Activated CD4-positive, alpha-beta T cell treated with anti-CD3 and anti-CD28 coated beads for 4 hours (primary cell): ENCODE measurements at regions not wholly inside any gene's neighbourhood (a gene's known extent, or its start where the extent isn't known, plus 50 kb on each side); places are given as distances from the start of the nearest gene placed in this dataset.

Source experiments
- DNase-seq, 2 donors: peaks; one replicate each; pipeline ENCODE4 v3.0.0-alpha.2; 2020

GRCh38 chr1:184221087-184221486 lies 165.7 kb upstream of the C1orf21 start:
- DNase-seq: no peak

GRCh38 chr1:184222652-184223052 lies 164.2 kb upstream of the C1orf21 start:
- peak; percentile 12 to 40 for DNase-seq

GRCh38 chr1:184223216-184223615 lies 163.6 kb upstream of the C1orf21 start:
- DNase-seq: no peak

- no peak for DNase-seq
Observed at GRCh38 chr1:184225283-184226099, 161.3 kb upstream of the C1orf21 start.

- no peak for DNase-seq
Observed at GRCh38 chr1:184226100-184226487, 160.7 kb upstream of the C1orf21 start.

- no peak for DNase-seq
Observed at GRCh38 chr1:184228558-184228957, 158.3 kb upstream of the C1orf21 start.

- no peak for DNase-seq
Observed at GRCh38 chr1:184237588-184237987, 149.2 kb upstream of the C1orf21 start.

- no peak for DNase-seq
Observed at GRCh38 chr1:184241446-184241845, 145.4 kb upstream of the C1orf21 start.

GRCh38 chr1:184242507-184242943 lies 144.3 kb upstream of the C1orf21 start:
- DNase-seq: no peak

- DNase-seq: no peak
Observed at GRCh38 chr1:184244962-184245361, 141.9 kb upstream of the C1orf21 start.

- no peak for DNase-seq
Observed at GRCh38 chr1:184247671-184248070, 139.2 kb upstream of the C1orf21 start.

GRCh38 chr1:184253921-184254320 lies 132.9 kb upstream of the C1orf21 start:
- no peak for DNase-seq

- DNase-seq: no peak
Observed at GRCh38 chr1:184254849-184255248, 132.0 kb upstream of the C1orf21 start.

GRCh38 chr1:184255560-184255959 lies 131.3 kb upstream of the C1orf21 start:
- no peak for DNase-seq

GRCh38 chr1:184257873-184258272 lies 129.0 kb upstream of the C1orf21 start:
- no peak for DNase-seq

GRCh38 chr1:184258525-184258924 lies 128.3 kb upstream of the C1orf21 start:
- no peak for DNase-seq

GRCh38 chr1:184260382-184260781 lies 126.4 kb upstream of the C1orf21 start:
- DNase-seq: no peak

- no peak for DNase-seq
Observed at GRCh38 chr1:184262109-184262508, 124.7 kb upstream of the C1orf21 start.

GRCh38 chr1:184267747-184268146 lies 119.1 kb upstream of the C1orf21 start:
- no peak for DNase-seq

- DNase-seq: no peak
Observed at GRCh38 chr1:184270556-184270955, 116.3 kb upstream of the C1orf21 start.

- DNase-seq: no peak
Observed at GRCh38 chr1:184272175-184272866, 114.5 kb upstream of the C1orf21 start.

GRCh38 chr1:184276416-184276815 lies 110.4 kb upstream of the C1orf21 start:
- no peak for DNase-seq

- no peak for DNase-seq
Observed at GRCh38 chr1:184279911-184280458, 106.8 kb upstream of the C1orf21 start.

- no peak for DNase-seq
Observed at GRCh38 chr1:184283999-184284398, 102.8 kb upstream of the C1orf21 start.
